Pulmonary artery endothelial cell (primary cell): ENCODE measurements at regions not wholly inside any gene's neighbourhood (a gene's known extent, or its start where the extent isn't known, plus 50 kb on each side); places are given as distances from the start of the nearest gene placed in this dataset.
"Not testable (repeated sequence)": the region's sequence is repeated elsewhere in the genome, so short reads cannot be mapped to it uniquely, and the experiment has no call there.

Experiments used
- DNase-seq: peaks from one replicate; pipeline ENCODE4 v3.0.0-alpha.2; 2011; ENCODE audit warnings: low read depth, low spot score

DNA sequence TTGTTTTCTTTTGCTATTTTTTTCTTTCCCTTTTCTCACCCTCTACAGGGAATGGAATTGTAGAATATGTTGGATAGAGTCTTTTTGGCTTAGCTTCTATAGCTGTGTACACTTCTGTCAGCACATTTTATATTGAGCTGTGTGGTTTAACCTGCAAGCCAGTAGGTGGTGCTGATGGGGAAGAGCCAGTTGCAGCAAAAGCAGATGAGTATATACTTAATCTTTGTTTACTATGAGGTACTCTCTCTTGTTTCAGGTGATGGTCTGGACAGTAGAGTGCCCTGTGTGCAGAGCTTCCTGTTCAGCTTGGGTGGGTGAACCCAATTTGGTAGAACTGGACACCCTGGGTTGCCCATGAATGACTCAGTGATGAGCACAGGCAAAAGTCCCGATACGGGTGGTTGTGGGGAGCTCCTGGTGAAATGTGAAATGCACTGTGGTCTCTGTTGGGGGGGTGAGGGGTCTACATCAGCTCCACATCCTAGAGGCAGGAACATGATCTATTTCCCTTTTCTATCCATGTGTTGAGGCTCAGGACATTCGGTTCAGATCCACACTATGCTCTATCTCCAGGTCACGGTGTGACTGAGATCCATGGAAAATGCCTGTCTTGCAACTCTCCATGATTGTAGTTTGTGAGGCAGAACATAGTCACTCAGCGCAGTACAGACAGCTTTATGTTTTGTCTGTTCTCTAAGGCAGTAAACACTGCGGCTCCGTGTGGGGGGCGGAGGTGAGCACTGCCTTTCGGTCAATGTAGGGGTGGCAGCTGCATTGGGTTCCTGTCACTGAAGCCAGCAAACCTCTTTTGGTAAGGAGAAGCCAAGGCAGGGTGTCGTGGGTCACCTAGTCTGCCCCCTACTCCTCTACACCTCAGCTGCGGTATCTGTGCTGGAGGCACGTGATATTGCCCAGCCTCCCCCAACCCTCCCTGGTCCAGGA, 353.2 kb downstream of the PRR16 start:
- DNase-seq, result no peak

DNA sequence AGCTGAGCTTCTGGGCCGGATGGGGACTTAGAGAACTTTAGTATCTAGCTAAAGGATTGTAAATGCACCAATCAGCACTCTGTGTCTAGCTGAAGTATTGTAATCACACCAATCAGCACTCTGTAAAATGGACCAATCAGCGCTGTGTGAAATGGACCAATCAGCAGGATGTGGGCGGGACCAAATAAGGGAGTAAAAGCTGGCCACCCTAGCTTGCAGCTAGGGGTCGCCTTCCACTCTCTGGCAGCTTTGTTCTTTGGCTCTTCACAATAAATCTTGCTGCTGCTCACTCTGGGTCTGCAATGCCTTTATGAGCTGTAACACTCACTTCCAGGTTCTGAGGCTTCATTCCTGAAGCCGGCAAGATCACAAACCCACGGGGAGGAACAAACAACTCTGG, 354.0 kb downstream of the PRR16 start:
- no peak for DNase-seq

- no peak for DNase-seq
Measured at GRCh38 chr5:120823328-120823727, 359.2 kb downstream of the PRR16 start.

GRCh38 chr5:120831646-120832045, 367.5 kb downstream of the PRR16 start:
- DNase-seq, result not testable (repeated sequence)

- no peak for DNase-seq
Measured at GRCh38 chr5:120841830-120842229, 377.7 kb downstream of the PRR16 start.

GRCh38 chr5:120843390-120843980, 379.4 kb downstream of the PRR16 start:
- no peak for DNase-seq

DNA sequence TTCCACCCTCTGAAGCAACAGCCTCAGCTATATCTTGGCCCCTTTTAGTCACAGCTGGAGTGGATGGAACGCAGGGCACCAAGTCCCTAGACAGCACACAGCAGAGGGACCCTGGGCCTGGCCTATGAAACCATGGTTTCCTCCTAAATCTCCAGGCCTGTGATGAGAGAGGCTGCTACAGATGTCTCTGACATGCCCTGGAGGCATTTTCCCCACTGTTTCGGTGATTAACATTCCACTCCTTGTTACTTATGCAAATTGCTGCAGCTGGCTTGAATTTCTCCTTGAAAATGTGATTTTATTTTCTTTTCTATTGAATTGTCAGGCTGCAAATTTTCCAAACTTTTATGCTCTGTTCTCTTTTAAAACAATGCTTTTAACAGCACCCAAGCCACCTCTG, 384.8 kb downstream of the PRR16 start:
- DNase-seq, result no peak

GRCh38 chr5:120852222-120852860, 388.2 kb downstream of the PRR16 start:
- no peak for DNase-seq

- no peak for DNase-seq
Measured at GRCh38 chr5:120866997-120867396, 402.9 kb downstream of the PRR16 start.

- no peak for DNase-seq
Measured at GRCh38 chr5:120869831-120870230, 405.7 kb downstream of the PRR16 start.

GRCh38 chr5:120872297-120872696, 408.2 kb downstream of the PRR16 start:
- DNase-seq, result no peak

GRCh38 chr5:120873083-120873482, 409.0 kb downstream of the PRR16 start:
- no peak for DNase-seq

DNA sequence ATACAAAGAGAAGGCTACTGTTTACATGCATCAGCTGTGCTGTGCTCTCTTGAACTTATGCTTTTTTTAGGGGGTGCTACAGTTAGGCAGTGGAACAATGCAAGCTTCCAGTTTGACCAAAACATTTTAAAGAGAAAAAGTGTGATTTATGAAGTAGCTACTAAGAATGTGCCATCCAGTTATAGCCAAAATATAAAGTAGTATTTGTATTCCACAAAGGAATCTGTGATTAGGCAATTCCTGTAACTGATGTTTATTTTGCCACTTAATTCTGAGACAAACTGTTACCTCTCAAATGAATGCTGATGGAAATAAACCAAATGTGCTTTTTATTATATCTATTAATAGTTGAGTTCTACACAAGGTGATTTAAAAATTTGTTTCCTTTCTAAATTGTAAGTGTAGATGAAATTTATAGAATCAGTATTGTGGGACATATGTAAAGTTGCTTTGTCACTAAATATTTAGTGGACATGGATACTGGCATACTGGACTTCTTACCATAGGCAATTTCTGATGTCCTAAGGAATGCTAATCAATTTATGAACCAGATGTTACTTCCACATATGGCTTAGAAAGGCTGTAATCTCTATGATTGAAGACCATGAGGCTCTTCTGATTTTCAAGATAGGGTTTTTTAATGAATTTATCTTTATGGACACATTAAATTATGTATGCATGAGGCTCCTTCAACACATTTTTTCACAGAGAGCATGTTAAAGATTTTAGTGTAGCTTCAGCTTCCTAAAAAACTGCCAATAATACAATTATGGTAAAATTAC, 410.2 kb downstream of the PRR16 start:
- DNase-seq, result no peak

- DNase-seq, result no peak
Measured at GRCh38 chr5:120882038-120882775, 418.1 kb downstream of the PRR16 start.

- DNase-seq, result no peak
Measured at GRCh38 chr5:120886351-120886860, 422.3 kb downstream of the PRR16 start.

- no peak for DNase-seq
Measured at GRCh38 chr5:120895660-120896059, 431.6 kb downstream of the PRR16 start.

DNA sequence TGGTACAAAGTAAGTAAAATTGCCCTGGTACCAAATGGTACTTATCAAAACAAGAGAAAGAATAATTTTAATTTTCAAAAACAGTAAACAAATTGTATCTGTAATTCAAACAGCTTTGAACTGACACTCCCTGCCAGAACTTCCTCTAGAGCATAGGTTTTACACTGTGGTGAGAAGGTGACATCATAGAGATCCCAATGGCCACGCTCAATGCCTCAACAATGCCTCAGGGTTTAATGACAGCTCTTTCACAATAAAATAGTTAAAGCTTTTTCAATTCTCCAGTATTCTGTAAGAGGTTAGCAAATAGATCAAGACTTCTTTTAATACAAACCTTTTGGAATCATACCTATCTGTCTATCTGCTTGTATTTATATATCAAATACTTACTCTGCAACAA, 437.1 kb downstream of the PRR16 start:
- DNase-seq, result no peak

- no peak for DNase-seq
Measured at GRCh38 chr5:120907953-120908352, 443.9 kb downstream of the PRR16 start.

GRCh38 chr5:120910629-120911028, 446.5 kb downstream of the PRR16 start:
- DNase-seq, result no peak

DNA sequence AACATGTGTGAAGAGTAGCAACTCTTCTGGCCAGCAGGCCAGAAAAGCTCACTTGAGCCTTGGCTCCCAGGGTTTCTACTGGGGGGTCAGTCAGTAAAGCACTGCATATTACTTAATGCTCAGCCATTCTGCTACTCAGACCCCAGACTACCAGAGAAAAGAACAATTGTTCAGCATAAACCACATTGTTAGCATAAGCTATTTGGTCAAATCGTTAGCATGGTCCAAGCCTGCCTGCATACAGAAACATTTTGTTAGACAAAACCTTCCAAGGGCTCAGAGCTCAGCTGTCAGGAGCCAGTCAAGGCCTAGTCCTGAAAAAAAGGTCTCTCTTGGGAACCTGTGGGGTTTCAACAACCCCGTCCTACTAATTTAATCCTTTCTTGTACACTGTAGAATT, 449.3 kb downstream of the PRR16 start:
- no peak for DNase-seq
